ENCODE measurements at regions not wholly inside any gene's neighbourhood (a gene's known extent, or its start where the extent isn't known, plus 50 kb on each side); places are given as distances from the start of the nearest gene placed in this dataset.

- H3K79me2 ChIP-seq (ENCODE audit: insufficient read depth) = no peaks in the 10 kb centered on the region
- H2AFZ ChIP-seq (ENCODE audit: low read depth) = no peak overlapping the region
- no peaks in the 10 kb centered on the region; the same call in 1 of the 2 replicates for H3K9me2 ChIP-seq
- no peaks in the 10 kb centered on the region for H3K27me3 ChIP-seq (ENCODE audit: insufficient read depth)
- H4K20me1 ChIP-seq (ENCODE audit: insufficient read depth) = no peaks in the 10 kb centered on the region
- H3K4me1 ChIP-seq (ENCODE audit: control insufficient read depth in 1 of 2, insufficient read depth in 2 of 2, low read depth in 1 of 2, low read length in 1 of 2) = peaks cover 0 to 16% of the 10 kb centered on the region in 2 experiments; a peak in 1 of 4 replicates
- no peak overlapping the region for H3K9ac ChIP-seq
- no peaks in the 10 kb centered on the region for H3K9me3 ChIP-seq
- no peak overlapping the region for H3K4me3 ChIP-seq (ENCODE audit: low read depth in 2 of 2, low read length in 1 of 2)
- no peak for DNase-seq
- 90% methylated on average over 2 of the region's 2 CpGs for WGBS (ENCODE audit: low lambda C conversion rate)
- peaks cover 4% of the 10 kb centered on the region for H3F3A ChIP-seq (replicated peaks; ENCODE audit: insufficient read depth)
- no peaks in the 10 kb centered on the region for H3K36me3 ChIP-seq (replicated peaks in 1 of 2; ENCODE audit: control insufficient read depth in 1 of 2, insufficient read depth in 2 of 2, low read length in 1 of 2)
- no peak for TF ChIP-seq NFIC (IDR thresholded peaks at IDR 0.05; ENCODE audit: borderline replicate concordance)
- 0 out of 2 replicates have a peak overlapping the region, but pooled peaks have one; percentile 26 for H3K4me2 ChIP-seq
- H3K27ac ChIP-seq (ENCODE audit: low read depth in 2 of 2, low read length in 1 of 2) = peak overlapping the region in 1 of 2 experiments; percentile 54; a peak in 2 of 4 replicates
- ChIA-PET CTCF (no interaction called here), POLR2A (interaction anchor here (0.6 to 1.2 kb wide), 2 partner anchors 257 to 652 kb away, joined by 3 read pairs; no protein-coding TSS in a partner anchor)
Observed at GRCh38 chr12:67920413-67920812, 68.8 kb upstream of the IFNG-AS1 start.

DNA sequence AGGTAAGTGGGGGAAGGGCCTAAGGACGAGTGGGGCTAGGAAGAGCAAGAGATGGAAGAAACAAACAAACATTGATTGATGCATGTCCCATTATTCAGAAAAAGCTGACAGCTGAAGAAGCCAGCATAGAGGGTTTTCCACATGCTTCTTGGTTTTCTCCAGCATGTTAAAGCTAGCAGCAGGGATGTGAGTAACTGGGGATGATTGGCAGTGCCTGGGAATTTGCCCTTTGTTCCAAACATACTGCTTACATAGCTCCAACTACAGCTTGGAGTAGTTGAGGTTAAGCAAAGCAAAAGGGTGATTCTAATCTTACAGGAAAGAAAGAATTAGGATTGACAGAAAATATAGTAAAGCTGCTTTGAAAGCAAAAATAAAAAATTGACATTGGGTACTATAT is 68.0 kb upstream of the IFNG-AS1 start:
- no peaks in the 10 kb centered on the region; the same call in 1 of the 2 replicates for H3K9me2 ChIP-seq
- peaks cover 0 to 16% of the 10 kb centered on the region in 2 experiments; a peak in 1 of 4 replicates for H3K4me1 ChIP-seq (ENCODE audit: control insufficient read depth in 1 of 2, insufficient read depth in 2 of 2, low read depth in 1 of 2, low read length in 1 of 2)
- ChIA-PET POLR2A (interaction anchor here (1.2 kb wide), 1 partner anchor 653 kb away, joined by 3 read pairs; no protein-coding TSS in a partner anchor), CTCF (no interaction called here)
- H3F3A ChIP-seq (replicated peaks; ENCODE audit: insufficient read depth) = peaks cover 4% of the 10 kb centered on the region
- no peak for DNase-seq
- TF ChIP-seq GATA2 (CRISPR knock-in tag; IDR thresholded peaks at IDR 0.05) = no peak
- TF ChIP-seq, protein P1, sequence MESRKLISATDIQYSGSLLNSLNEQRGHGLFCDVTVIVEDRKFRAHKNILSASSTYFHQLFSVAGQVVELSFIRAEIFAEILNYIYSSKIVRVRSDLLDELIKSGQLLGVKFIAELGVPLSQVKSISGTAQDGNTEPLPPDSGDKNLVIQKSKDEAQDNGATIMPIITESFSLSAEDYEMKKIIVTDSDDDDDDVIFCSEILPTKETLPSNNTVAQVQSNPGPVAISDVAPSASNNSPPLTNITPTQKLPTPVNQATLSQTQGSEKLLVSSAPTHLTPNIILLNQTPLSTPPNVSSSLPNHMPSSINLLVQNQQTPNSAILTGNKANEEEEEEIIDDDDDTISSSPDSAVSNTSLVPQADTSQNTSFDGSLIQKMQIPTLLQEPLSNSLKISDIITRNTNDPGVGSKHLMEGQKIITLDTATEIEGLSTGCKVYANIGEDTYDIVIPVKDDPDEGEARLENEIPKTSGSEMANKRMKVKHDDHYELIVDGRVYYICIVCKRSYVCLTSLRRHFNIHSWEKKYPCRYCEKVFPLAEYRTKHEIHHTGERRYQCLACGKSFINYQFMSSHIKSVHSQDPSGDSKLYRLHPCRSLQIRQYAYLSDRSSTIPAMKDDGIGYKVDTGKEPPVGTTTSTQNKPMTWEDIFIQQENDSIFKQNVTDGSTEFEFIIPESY (IDR thresholded peaks at IDR 0.05; ENCODE audit: borderline replicate concordance, low read depth) = no peak
- TF ChIP-seq RFX5 (IDR thresholded peaks at IDR 0.05; ENCODE audit: low read length) = no peak
- TF ChIP-seq, protein P2, sequence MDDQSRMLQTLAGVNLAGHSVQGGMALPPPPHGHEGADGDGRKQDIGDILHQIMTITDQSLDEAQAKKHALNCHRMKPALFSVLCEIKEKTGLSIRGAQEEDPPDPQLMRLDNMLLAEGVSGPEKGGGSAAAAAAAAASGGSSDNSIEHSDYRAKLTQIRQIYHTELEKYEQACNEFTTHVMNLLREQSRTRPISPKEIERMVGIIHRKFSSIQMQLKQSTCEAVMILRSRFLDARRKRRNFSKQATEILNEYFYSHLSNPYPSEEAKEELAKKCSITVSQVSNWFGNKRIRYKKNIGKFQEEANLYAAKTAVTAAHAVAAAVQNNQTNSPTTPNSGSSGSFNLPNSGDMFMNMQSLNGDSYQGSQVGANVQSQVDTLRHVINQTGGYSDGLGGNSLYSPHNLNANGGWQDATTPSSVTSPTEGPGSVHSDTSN (IDR thresholded peaks at IDR 0.05) = peak; percentile 63
- no peak overlapping the region for H2AFZ ChIP-seq (ENCODE audit: low read depth)
- H3K36me3 ChIP-seq (replicated peaks in 1 of 2; ENCODE audit: control insufficient read depth in 1 of 2, insufficient read depth in 2 of 2, low read length in 1 of 2) = no peaks in the 10 kb centered on the region
- no peaks in the 10 kb centered on the region for H4K20me1 ChIP-seq (ENCODE audit: insufficient read depth)
- no peak overlapping the region for H3K4me3 ChIP-seq (ENCODE audit: low read depth in 2 of 2, low read length in 1 of 2)
- no peak overlapping the region for H3K9ac ChIP-seq
- H3K27me3 ChIP-seq (ENCODE audit: insufficient read depth) = no peaks in the 10 kb centered on the region
- no peaks in the 10 kb centered on the region for H3K79me2 ChIP-seq (ENCODE audit: insufficient read depth)
- no peak overlapping the region for H3K27ac ChIP-seq (ENCODE audit: low read depth in 2 of 2, low read length in 1 of 2)
- 82% methylated on average over 1 of the region's 1 CpG for WGBS (ENCODE audit: low lambda C conversion rate)
- no peak overlapping the region for H3K4me2 ChIP-seq
- H3K9me3 ChIP-seq = no peaks in the 10 kb centered on the region

DNA sequence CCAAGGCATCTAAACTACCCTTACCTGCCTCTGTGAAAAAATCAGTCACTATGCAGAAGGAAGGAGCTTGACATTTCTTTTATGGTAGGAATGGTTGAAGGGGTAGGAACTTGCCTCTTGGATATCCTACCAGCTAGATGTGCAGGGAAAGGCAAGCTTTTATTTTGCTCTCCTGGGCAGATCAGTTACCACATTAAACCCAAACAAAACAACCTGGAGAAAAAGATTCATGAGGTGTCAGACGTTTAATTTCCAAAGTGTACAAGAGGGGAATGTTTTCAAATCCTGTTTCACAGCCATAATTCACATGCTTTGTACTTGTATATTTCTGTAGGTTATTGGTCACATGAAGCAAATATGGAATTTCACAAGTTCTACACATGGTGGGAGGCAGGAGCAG is 67.0 kb upstream of the IFNG-AS1 start:
- no peak overlapping the region for H2AFZ ChIP-seq (ENCODE audit: low read depth)
- H3K9ac ChIP-seq = no peak overlapping the region
- no peaks in the 10 kb centered on the region for H3K27me3 ChIP-seq (ENCODE audit: insufficient read depth)
- peaks cover 0 to 16% of the 10 kb centered on the region in 2 experiments; a peak in 1 of 4 replicates for H3K4me1 ChIP-seq (ENCODE audit: control insufficient read depth in 1 of 2, insufficient read depth in 2 of 2, low read depth in 1 of 2, low read length in 1 of 2)
- H3K27ac ChIP-seq (ENCODE audit: low read depth in 2 of 2, low read length in 1 of 2) = no peak overlapping the region
- H3K79me2 ChIP-seq (ENCODE audit: insufficient read depth) = no peaks in the 10 kb centered on the region
- no peaks in the 10 kb centered on the region for H3K9me2 ChIP-seq
- ChIA-PET POLR2A (no interaction called here), CTCF (no interaction called here)
- H3K4me2 ChIP-seq = no peak overlapping the region
- H3K36me3 ChIP-seq (replicated peaks in 1 of 2; ENCODE audit: control insufficient read depth in 1 of 2, insufficient read depth in 2 of 2, low read length in 1 of 2) = no peaks in the 10 kb centered on the region
- H3F3A ChIP-seq (replicated peaks; ENCODE audit: insufficient read depth) = peaks cover 1% of the 10 kb centered on the region
- no peaks in the 10 kb centered on the region for H4K20me1 ChIP-seq (ENCODE audit: insufficient read depth)
- no peak overlapping the region for H3K4me3 ChIP-seq (ENCODE audit: low read depth in 2 of 2, low read length in 1 of 2)
- H3K9me3 ChIP-seq = no peaks in the 10 kb centered on the region
- DNase-seq = no peak
- WGBS (ENCODE audit: low lambda C conversion rate) = 83% methylated on average over 1 of the region's 1 CpG
- no peak for TF ChIP-seq TCF12 (IDR thresholded peaks at IDR 0.05)
- no peak for TF ChIP-seq SMC3 (IDR thresholded peaks at IDR 0.05; ENCODE audit: low read depth, low read length)
- TF ChIP-seq, protein P1 (IDR thresholded peaks at IDR 0.05; ENCODE audit: borderline replicate concordance, low read depth) = no peak
- no peak for TF ChIP-seq TAF1 (IDR thresholded peaks at IDR 0.05; ENCODE audit: borderline replicate concordance, low read depth, low read length)
- TF ChIP-seq EP300 (IDR thresholded peaks at IDR 0.05; ENCODE audit: borderline replicate concordance in 1 of 2, low read depth in 1 of 2, low read length in 1 of 2) = no peak
- TF ChIP-seq CHD2 (IDR thresholded peaks at IDR 0.05; ENCODE audit: low read length, partially characterized antibody) = no peak
- no peak for TF ChIP-seq NFIC (IDR thresholded peaks at IDR 0.05; ENCODE audit: borderline replicate concordance)
- TF ChIP-seq RXRA (IDR thresholded peaks at IDR 0.05; ENCODE audit: borderline replicate concordance, low read depth) = no peak
- TF ChIP-seq, protein P3, sequence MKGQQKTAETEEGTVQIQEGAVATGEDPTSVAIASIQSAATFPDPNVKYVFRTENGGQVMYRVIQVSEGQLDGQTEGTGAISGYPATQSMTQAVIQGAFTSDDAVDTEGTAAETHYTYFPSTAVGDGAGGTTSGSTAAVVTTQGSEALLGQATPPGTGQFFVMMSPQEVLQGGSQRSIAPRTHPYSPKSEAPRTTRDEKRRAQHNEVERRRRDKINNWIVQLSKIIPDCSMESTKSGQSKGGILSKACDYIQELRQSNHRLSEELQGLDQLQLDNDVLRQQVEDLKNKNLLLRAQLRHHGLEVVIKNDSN (IDR thresholded peaks at IDR 0.05; ENCODE audit: borderline replicate concordance, low read depth) = no peak
- no peak for TF ChIP-seq EZH2phosphoT487 (IDR thresholded peaks at IDR 0.05; ENCODE audit: borderline replicate concordance, low read depth)
- TF ChIP-seq, protein P2 (IDR thresholded peaks at IDR 0.05) = no peak

Measured in SK-N-SH (cell line).